Activated naive CD8-positive, alpha-beta T cell treated with anti-CD3 and anti-CD28 coated beads, Interleukin-2, amount 10 ng/mL, durations not matched to agents 7 days and 5 days (primary cell): ENCODE measurements at regions not wholly inside any gene's neighbourhood (a gene's known extent, or its start where the extent isn't known, plus 50 kb on each side); places are given as distances from the start of the nearest gene placed in this dataset.

Source experiments
- ATAC-seq: fragments of 150-1000 bp; cut with Tn5 transposase; one replicate; pipeline ENCODE4 v1.10.0; 2021; ENCODE audit warnings: low read depth, moderate library complexity
- POLR2A ChIA-PET: fragments of 350-600 bp; sonication (Branson Sonifier 250); formaldehyde crosslinking; loops from one replicate; lab custom pipeline; 2021; ENCODE audit warnings: antibody characterized with exemption; lab: Charles Lee
- DNase-seq: peaks from one replicate; pipeline ENCODE4 v3.0.0; 2021
- H3K27ac Mint-ChIP-seq: one replicate; pipeline ENCODE4 v1.8.0; 2022; ENCODE audit warnings: mild to moderate bottlenecking, mixed read lengths
- H3K27me3 Mint-ChIP-seq: one replicate; pipeline ENCODE4 v1.8.0; 2022; ENCODE audit warnings: mild to moderate bottlenecking, moderate library complexity, mixed read lengths
- H3K36me3 Mint-ChIP-seq: one replicate; pipeline ENCODE4 v1.8.0; 2021; ENCODE audit warnings: mild to moderate bottlenecking, mixed read lengths
- H3K4me1 Mint-ChIP-seq: one replicate; pipeline ENCODE4 v1.8.0; 2021; ENCODE audit warnings: mixed read lengths
- H3K4me3 Mint-ChIP-seq: one replicate; pipeline ENCODE4 v1.8.0; 2022; ENCODE audit warnings: mild to moderate bottlenecking, moderate library complexity, mixed read lengths
- H3K9me3 Mint-ChIP-seq: one replicate; pipeline ENCODE4 v1.8.0; 2021; ENCODE audit warnings: mixed read lengths

- no peak for ATAC-seq
- H3K4me1 Mint-ChIP-seq, result peaks cover 27% of the 10 kb centered on the region
- H3K27me3 Mint-ChIP-seq, result no peaks in the 10 kb centered on the region
- H3K9me3 Mint-ChIP-seq, result peaks cover 8% of the 10 kb centered on the region
- POLR2A ChIA-PET, result interaction anchor here (1.7 kb wide), 1 partner anchor 85 kb away, joined by 6 read pairs; the partner anchor contains the start of gene BCL6
- no peak overlapping the region for H3K27ac Mint-ChIP-seq
- no peak for DNase-seq
- peaks cover 21% of the 10 kb centered on the region for H3K36me3 Mint-ChIP-seq
- H3K4me3 Mint-ChIP-seq, result no peak overlapping the region
Observed at GRCh38 chr3:187831125-187832051, 86.1 kb upstream of the BCL6 start.

GRCh38 chr3:187832202-187832601 lies 86.9 kb upstream of the BCL6 start:
- DNase-seq, result no peak
- Mint-ChIP-seq H3K27ac (peak overlapping the region; percentile 36), H3K36me3 (peaks cover 21% of the 10 kb centered on the region), H3K9me3 (peaks cover 8% of the 10 kb centered on the region), H3K4me3 (no peak overlapping the region), H3K27me3 (no peaks in the 10 kb centered on the region), H3K4me1 (peaks cover 27% of the 10 kb centered on the region)
- ATAC-seq, result no peak
- POLR2A ChIA-PET, result interaction anchor here (1.7 kb wide), 1 partner anchor 86 kb away, joined by 6 read pairs; the partner anchor contains the start of gene BCL6

- ATAC-seq, result no peak
- peaks cover 25% of the 10 kb centered on the region for H3K4me1 Mint-ChIP-seq
- H3K27ac Mint-ChIP-seq, result peak overlapping the region; percentile 36
- no peak overlapping the region for H3K4me3 Mint-ChIP-seq
- H3K36me3 Mint-ChIP-seq, result peaks cover 24% of the 10 kb centered on the region
- no peak for DNase-seq
- POLR2A ChIA-PET, result no interaction called here
- no peaks in the 10 kb centered on the region for H3K27me3 Mint-ChIP-seq
- H3K9me3 Mint-ChIP-seq, result peaks cover 8% of the 10 kb centered on the region
Observed at GRCh38 chr3:187833375-187833774, 88.1 kb upstream of the BCL6 start.

- Mint-ChIP-seq H3K9me3 (peaks cover 8% of the 10 kb centered on the region), H3K36me3 (peaks cover 24% of the 10 kb centered on the region), H3K27ac (no peak overlapping the region), H3K4me3 (no peak overlapping the region), H3K4me1 (peaks cover 19% of the 10 kb centered on the region), H3K27me3 (no peaks in the 10 kb centered on the region)
- ATAC-seq, result no peak
- DNase-seq, result no peak
- POLR2A ChIA-PET, result no interaction called here
Observed at GRCh38 chr3:187833799-187834578, 88.7 kb upstream of the BCL6 start.

GRCh38 chr3:187836823-187837770 lies 91.8 kb upstream of the BCL6 start:
- Mint-ChIP-seq H3K9me3 (peaks cover 8% of the 10 kb centered on the region), H3K4me1 (peaks cover 7% of the 10 kb centered on the region), H3K4me3 (no peak overlapping the region), H3K36me3 (peaks cover 18% of the 10 kb centered on the region), H3K27me3 (peaks cover 2% of the 10 kb centered on the region), H3K27ac (no peak overlapping the region)
- DNase-seq (no peak), ATAC-seq (no peak)
- POLR2A ChIA-PET, result no interaction called here

GRCh38 chr3:187838016-187838540 lies 92.8 kb upstream of the BCL6 start:
- peaks cover 2% of the 10 kb centered on the region for H3K27me3 Mint-ChIP-seq
- peaks cover 15% of the 10 kb centered on the region for H3K36me3 Mint-ChIP-seq
- H3K4me3 Mint-ChIP-seq, result no peak overlapping the region
- ATAC-seq (no peak), DNase-seq (no peak)
- peaks cover 2% of the 10 kb centered on the region for H3K4me1 Mint-ChIP-seq
- H3K9me3 Mint-ChIP-seq, result peaks cover 8% of the 10 kb centered on the region
- no peak overlapping the region for H3K27ac Mint-ChIP-seq
- POLR2A ChIA-PET, result no interaction called here

- H3K27ac Mint-ChIP-seq, result no peak overlapping the region
- peaks cover 11% of the 10 kb centered on the region for H3K36me3 Mint-ChIP-seq
- no peaks in the 10 kb centered on the region for H3K4me1 Mint-ChIP-seq
- peaks cover 7% of the 10 kb centered on the region for H3K27me3 Mint-ChIP-seq
- ATAC-seq, result no peak
- DNase-seq, result no peak
- POLR2A ChIA-PET, result no interaction called here
- peaks cover 8% of the 10 kb centered on the region for H3K9me3 Mint-ChIP-seq
- H3K4me3 Mint-ChIP-seq, result no peak overlapping the region
Observed at GRCh38 chr3:187839422-187839821, 94.2 kb upstream of the BCL6 start.

- Mint-ChIP-seq H3K4me1 (peaks cover under 1% of the 10 kb centered on the region), H3K36me3 (peaks cover 3% of the 10 kb centered on the region), H3K9me3 (no peaks in the 10 kb centered on the region), H3K27me3 (peaks cover 10% of the 10 kb centered on the region), H3K27ac (no peak overlapping the region), H3K4me3 (no peak overlapping the region)
- POLR2A ChIA-PET, result no interaction called here
- ATAC-seq (no peak), DNase-seq (no peak)
Observed at GRCh38 chr3:187840856-187841255, 95.6 kb upstream of the BCL6 start.

GRCh38 chr3:187841560-187841959 lies 96.3 kb upstream of the BCL6 start:
- peaks cover 10% of the 10 kb centered on the region for H3K27me3 Mint-ChIP-seq
- ATAC-seq, result no peak
- no peak for DNase-seq
- no peak overlapping the region for H3K4me3 Mint-ChIP-seq
- no peak overlapping the region for H3K27ac Mint-ChIP-seq
- H3K9me3 Mint-ChIP-seq, result no peaks in the 10 kb centered on the region
- POLR2A ChIA-PET, result no interaction called here
- peaks cover 5% of the 10 kb centered on the region for H3K36me3 Mint-ChIP-seq
- H3K4me1 Mint-ChIP-seq, result peaks cover 2% of the 10 kb centered on the region

GRCh38 chr3:187843654-187844053 lies 98.4 kb upstream of the BCL6 start:
- H3K4me3 Mint-ChIP-seq, result no peak overlapping the region
- no peak overlapping the region for H3K27ac Mint-ChIP-seq
- DNase-seq (no peak), ATAC-seq (no peak)
- POLR2A ChIA-PET, result no interaction called here
- H3K4me1 Mint-ChIP-seq, result peaks cover 2% of the 10 kb centered on the region
- H3K27me3 Mint-ChIP-seq, result peaks cover 10% of the 10 kb centered on the region
- H3K36me3 Mint-ChIP-seq, result peaks cover 2% of the 10 kb centered on the region
- no peaks in the 10 kb centered on the region for H3K9me3 Mint-ChIP-seq

GRCh38 chr3:187844708-187845107 lies 99.4 kb upstream of the BCL6 start:
- no peak for DNase-seq
- H3K27me3 Mint-ChIP-seq, result peaks cover 10% of the 10 kb centered on the region
- no peaks in the 10 kb centered on the region for H3K9me3 Mint-ChIP-seq
- H3K4me1 Mint-ChIP-seq, result peaks cover 4% of the 10 kb centered on the region
- H3K36me3 Mint-ChIP-seq, result peaks cover 2% of the 10 kb centered on the region
- POLR2A ChIA-PET, result no interaction called here
- ATAC-seq, result no peak
- H3K27ac Mint-ChIP-seq, result no peak overlapping the region
- H3K4me3 Mint-ChIP-seq, result no peak overlapping the region

- Mint-ChIP-seq H3K4me3 (no peak overlapping the region), H3K36me3 (peaks cover 2% of the 10 kb centered on the region), H3K4me1 (peaks cover 5% of the 10 kb centered on the region), H3K27ac (no peak overlapping the region), H3K27me3 (peaks cover 8% of the 10 kb centered on the region), H3K9me3 (no peaks in the 10 kb centered on the region)
- POLR2A ChIA-PET, result no interaction called here
- DNase-seq, result no peak
- no peak for ATAC-seq
Observed at GRCh38 chr3:187845826-187846225, 100.6 kb upstream of the BCL6 start.
